SK-N-MC (cell line): ENCODE measurements at regions not wholly inside any gene's neighbourhood (a gene's known extent, or its start where the extent isn't known, plus 50 kb on each side); places are given as distances from the start of the nearest gene placed in this dataset.

Experiments used
- EZH2 ChIP-seq: fragments of 200-600 bp; sonication (generic); IDR thresholded peaks from one replicate; pipeline ENCODE4 v1.6.1; 2017; ENCODE audit warnings: antibody characterized with exemption
- FOXP2 ChIP-seq: optimal IDR thresholded peaks from 2 replicates; pipeline ENCODE3; 2011; ENCODE audit warnings: mild to moderate bottlenecking, moderate library complexity; ENCODE audit not compliant: insufficient read depth; ENCODE audit errors: extremely low read length, control extremely low read depth
- POLR2AphosphoS5 ChIP-seq: IDR thresholded peaks from 2 replicates; pipeline ENCODE4 v1.6.1; 2012; ENCODE audit warnings: mild to moderate bottlenecking, low read depth, low read length, borderline replicate concordance

- TF ChIP-seq POLR2AphosphoS5 = no peak
- no peak for TF ChIP-seq EZH2
- TF ChIP-seq FOXP2 = no peak
Observed at GRCh38 chr2:78602862-78603261, 422.6 kb upstream of the REG3G start.
